Thyroid gland (tissue), 4 donors: ENCODE measurements at regions not wholly inside any gene's neighbourhood (a gene's known extent, or its start where the extent isn't known, plus 50 kb on each side); places are given as distances from the start of the nearest gene placed in this dataset.
A peak's percentile ranks its signal among the peaks of the same experiment; 100 is the strongest.

Source experiments
- DNase-seq, 2 donors: peaks; one replicate each; pipeline ENCODE4 v3.0.0-alpha.2; 2019
- H3K27ac ChIP-seq, 3 donors: fragments of 200-600 bp; sonication (generic); 1 replicate in 2 of 3; 2 replicates in 1 of 3; pipeline ENCODE4 v1.5.1; 2016 to 2019; ENCODE audit warnings: mild to moderate bottlenecking in 1 of 3, moderate library complexity in 1 of 3
- H3K27me3 ChIP-seq: fragments of 200-600 bp; sonication (generic); one replicate; pipeline ENCODE4 v1.5.1; 2019
- H3K36me3 ChIP-seq, 2 donors: fragments of 200-600 bp; sonication (generic); one replicate each; pipeline ENCODE4 v1.5.1; 2016 to 2019
- H3K4me1 ChIP-seq, 2 donors: fragments of 200-600 bp; sonication (generic); one replicate each; pipeline ENCODE4 v1.5.1; 2017 to 2019
- H3K4me3 ChIP-seq, 3 donors: fragments of 200-600 bp; sonication (generic); replicated peaks in 1 of 3; 1 replicate in 2 of 3; 2 replicates in 1 of 3; pipeline ENCODE4 v1.5.1; 2016; ENCODE audit warnings: mild to moderate bottlenecking in 1 of 3
- H3K9me3 ChIP-seq: fragments of 200-600 bp; sonication (generic); one replicate; pipeline ENCODE4 v1.5.1; 2017
- POLR2A ChIP-seq, 2 donors: fragments of 450-650 bp; IDR thresholded peaks; one replicate each; pipeline ENCODE4 v1.6.1; 2017; ENCODE audit warnings: antibody characterized with exemption in 2 of 2, mild to moderate bottlenecking in 2 of 2, moderate library complexity in 1 of 2
- WGBS, 2 donors: methylation state at CpG; one replicate each; pipeline ENCODE4 v1.1.5; 2017; 5-methylcytosine and 5-hydroxymethylcytosine counted together
- intact Hi-C: fragments of 100-400 bp; cut with DNase I; formaldehyde crosslinking; loops from one replicate; pipeline ENCODE4 v1.15.1; 2023
- TF ChIP-seq, protein P1 (sequence below), 6 experiments: fragments of 200-600 bp in 3 of 6; fragments of 450-650 bp in 3 of 6; sonication (generic) in 3 of 6; IDR thresholded peaks; one replicate each; pipeline ENCODE4 v1.5.1; 2016 to 2019; ENCODE audit warnings: antibody characterized with exemption in 6 of 6, mild to moderate bottlenecking in 2 of 6, inconsistent platforms in 1 of 6, moderate library complexity in 1 of 6

GRCh38 chr3:25355998-25356397 is 72.1 kb upstream of the RARB start:
- 59% methylated on average over 3 of the region's 3 CpGs for WGBS, 2 donors
- Histone ChIP-seq H3K36me3 (no peaks in the 10 kb centered on the region), H3K4me1 (no peaks in the 10 kb centered on the region), H3K27me3 (no peaks in the 10 kb centered on the region), H3K27ac (no peak overlapping the region), H3K9me3 (no peaks in the 10 kb centered on the region), H3K4me3 (no peak overlapping the region)
- TF ChIP-seq POLR2A (IDR thresholded peaks at IDR 0.05), result no peak
- TF ChIP-seq, protein P1, sequence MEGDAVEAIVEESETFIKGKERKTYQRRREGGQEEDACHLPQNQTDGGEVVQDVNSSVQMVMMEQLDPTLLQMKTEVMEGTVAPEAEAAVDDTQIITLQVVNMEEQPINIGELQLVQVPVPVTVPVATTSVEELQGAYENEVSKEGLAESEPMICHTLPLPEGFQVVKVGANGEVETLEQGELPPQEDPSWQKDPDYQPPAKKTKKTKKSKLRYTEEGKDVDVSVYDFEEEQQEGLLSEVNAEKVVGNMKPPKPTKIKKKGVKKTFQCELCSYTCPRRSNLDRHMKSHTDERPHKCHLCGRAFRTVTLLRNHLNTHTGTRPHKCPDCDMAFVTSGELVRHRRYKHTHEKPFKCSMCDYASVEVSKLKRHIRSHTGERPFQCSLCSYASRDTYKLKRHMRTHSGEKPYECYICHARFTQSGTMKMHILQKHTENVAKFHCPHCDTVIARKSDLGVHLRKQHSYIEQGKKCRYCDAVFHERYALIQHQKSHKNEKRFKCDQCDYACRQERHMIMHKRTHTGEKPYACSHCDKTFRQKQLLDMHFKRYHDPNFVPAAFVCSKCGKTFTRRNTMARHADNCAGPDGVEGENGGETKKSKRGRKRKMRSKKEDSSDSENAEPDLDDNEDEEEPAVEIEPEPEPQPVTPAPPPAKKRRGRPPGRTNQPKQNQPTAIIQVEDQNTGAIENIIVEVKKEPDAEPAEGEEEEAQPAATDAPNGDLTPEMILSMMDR (IDR thresholded peaks at IDR 0.05), result no peak
- intact Hi-C loops, result no loop called here
- DNase-seq, result no peak

DNA sequence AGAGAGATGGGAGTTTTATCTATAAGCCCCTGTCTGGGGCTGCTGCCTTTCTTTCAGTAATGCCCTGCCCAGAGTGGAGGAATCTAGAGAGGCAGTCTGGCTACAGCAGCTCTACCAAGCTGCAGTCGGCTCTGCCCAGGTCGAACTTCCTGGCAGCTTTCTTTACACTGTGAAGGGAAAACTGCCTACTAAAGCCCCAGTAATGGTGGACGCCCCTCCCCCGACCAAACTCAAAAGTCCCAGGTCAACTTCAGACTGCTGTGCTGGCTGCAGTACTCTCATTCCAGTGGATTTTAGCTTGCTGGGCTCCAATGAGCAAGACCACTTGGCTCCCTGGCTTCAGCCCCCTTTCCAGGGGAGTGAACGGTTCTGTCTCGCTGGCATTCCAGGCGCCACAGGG is 65.9 kb upstream of the RARB start:
- DNase-seq, result peak in 1 of 2 donors; percentile 35
- H3K36me3 ChIP-seq, result no peaks in the 10 kb centered on the region
- intact Hi-C loops, result no loop called here
- no peaks in the 10 kb centered on the region for H3K27me3 ChIP-seq
- H3K4me1 ChIP-seq, result no peaks in the 10 kb centered on the region
- TF ChIP-seq, protein P1 (IDR thresholded peaks at IDR 0.05), result no peak
- no peak for TF ChIP-seq POLR2A (IDR thresholded peaks at IDR 0.05)
- no peak overlapping the region for H3K4me3 ChIP-seq
- 60 to 87% methylated on average over 1 to 7 of the region's 7 CpGs for WGBS, 2 donors
- H3K9me3 ChIP-seq, result no peaks in the 10 kb centered on the region
- no peak overlapping the region for H3K27ac ChIP-seq

DNA sequence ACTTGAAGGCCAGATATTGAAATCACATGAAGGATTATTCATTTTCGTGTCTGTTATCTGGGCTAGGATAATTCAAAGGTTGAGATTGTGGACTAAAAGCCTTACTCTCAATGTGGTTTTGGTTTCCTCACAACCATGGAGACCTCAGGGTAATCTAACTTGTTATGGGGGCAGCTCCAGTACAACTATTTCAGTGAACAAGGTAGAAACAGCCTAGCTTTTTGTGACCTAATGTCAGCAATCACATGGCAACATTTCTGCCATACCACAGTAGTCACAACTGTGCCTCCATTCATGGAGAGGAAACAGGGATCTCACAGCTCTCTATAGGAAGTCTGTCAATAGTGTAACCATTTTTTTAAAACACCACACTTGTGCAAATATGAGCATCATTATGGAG is 62.4 kb upstream of the RARB start:
- no peak overlapping the region for H3K27ac ChIP-seq
- 81 to 94% methylated on average over 1 of the region's 1 CpG for WGBS, 2 donors
- no peak for DNase-seq
- no peaks in the 10 kb centered on the region for H3K9me3 ChIP-seq
- no peak overlapping the region for H3K4me3 ChIP-seq
- H3K27me3 ChIP-seq, result no peaks in the 10 kb centered on the region
- no peaks in the 10 kb centered on the region for H3K4me1 ChIP-seq
- H3K36me3 ChIP-seq, result no peaks in the 10 kb centered on the region
- no peak for TF ChIP-seq POLR2A (IDR thresholded peaks at IDR 0.05)
- TF ChIP-seq, protein P1 (IDR thresholded peaks at IDR 0.05), result no peak
- intact Hi-C loops, result no loop called here

DNA sequence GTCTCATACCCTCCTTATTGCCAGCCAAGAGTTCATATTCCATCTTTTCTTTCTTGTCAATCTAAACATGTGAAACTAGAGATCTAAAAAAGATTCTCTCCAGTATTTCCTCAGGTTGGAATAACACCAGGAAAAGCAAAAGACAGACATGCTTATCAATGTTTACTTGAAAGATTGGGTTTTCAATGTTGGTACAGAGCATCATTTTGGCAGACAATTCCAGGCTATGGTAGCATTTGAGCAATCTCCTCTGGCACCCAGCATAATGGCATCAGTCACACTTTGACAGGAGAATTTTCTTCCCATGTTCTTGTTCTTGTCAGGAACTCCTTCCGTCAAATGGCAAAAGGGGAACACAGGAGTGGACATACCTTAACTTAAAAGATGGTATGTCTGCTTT is 61.0 kb upstream of the RARB start:
- Histone ChIP-seq H3K27ac (no peak overlapping the region), H3K9me3 (no peaks in the 10 kb centered on the region), H3K27me3 (no peaks in the 10 kb centered on the region), H3K36me3 (no peaks in the 10 kb centered on the region), H3K4me1 (no peaks in the 10 kb centered on the region), H3K4me3 (no peak overlapping the region)
- no peak for DNase-seq
- intact Hi-C loops, result no loop called here
- TF ChIP-seq, protein P1 (IDR thresholded peaks at IDR 0.05), result no peak
- TF ChIP-seq POLR2A (IDR thresholded peaks at IDR 0.05), result no peak
- 95 to 96% methylated on average over 1 of the region's 1 CpG for WGBS, 2 donors

DNA sequence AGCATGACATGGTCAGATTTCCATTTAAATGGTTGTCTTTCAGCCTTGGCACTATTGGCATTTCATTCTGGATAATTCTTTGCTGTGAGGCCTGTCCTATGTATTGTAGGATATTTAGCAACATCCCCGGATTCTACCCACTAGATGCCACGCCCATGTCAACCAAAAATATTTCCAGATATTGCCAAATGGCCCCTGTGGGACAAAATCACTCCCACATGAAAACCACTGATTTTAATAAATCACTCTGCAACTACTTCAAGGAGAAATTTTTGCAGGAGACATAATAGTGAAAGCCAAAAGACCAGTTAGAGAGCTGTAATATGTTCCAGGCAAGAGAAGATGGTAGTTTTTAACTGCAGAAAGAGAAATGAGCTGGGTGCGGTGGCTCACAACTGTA is 55.9 kb upstream of the RARB start:
- Histone ChIP-seq H3K36me3 (no peaks in the 10 kb centered on the region), H3K9me3 (no peaks in the 10 kb centered on the region), H3K4me3 (no peak overlapping the region), H3K27me3 (no peaks in the 10 kb centered on the region), H3K27ac (no peak overlapping the region), H3K4me1 (no peaks in the 10 kb centered on the region)
- intact Hi-C loops, result no loop called here
- WGBS, 2 donors, result 80 to 85% methylated on average over 3 of the region's 3 CpGs
- TF ChIP-seq, protein P1 (IDR thresholded peaks at IDR 0.05), result no peak
- no peak for TF ChIP-seq POLR2A (IDR thresholded peaks at IDR 0.05)
- no peak for DNase-seq
